ENCODE measurements at regions not wholly inside any gene's neighbourhood (a gene's known extent, or its start where the extent isn't known, plus 50 kb on each side); places are given as distances from the start of the nearest gene placed in this dataset.

- TF ChIP-seq ZBTB33 (IDR thresholded peaks at IDR 0.05) (no peak), NFIC (IDR thresholded peaks at IDR 0.05; ENCODE audit: low read depth, low read length) (no peak)
These were observed 1085.6 kb downstream of the KHDRBS2 start (continued) for GRCh38 chr6:61200444-61200843.

- H3K4me2 ChIP-seq (ENCODE audit: control insufficient read depth, insufficient read depth) = no peak overlapping the region
- H3K27ac ChIP-seq (ENCODE audit: control insufficient read depth, insufficient read depth) = no peak overlapping the region
- POLR2A ChIA-PET = no interaction called here
- CTCF ChIA-PET = no interaction called here
- in situ Hi-C loops (cut with MboI) (no loop called here), intact Hi-C loops (cut with micrococcal nuclease; ENCODE audit: unreplicated experiment) (no loop called here)
- no peaks in the 10 kb centered on the region for H3K27me3 ChIP-seq (replicated peaks in 1 of 2; ENCODE audit: control insufficient read depth in 2 of 2, insufficient read depth in 2 of 2, low read length in 1 of 2)
- FAIRE-seq (no peak), DNase-seq (ENCODE audit: low read depth, low spot score) (no peak), ATAC-seq (no peak)
- H3K9ac ChIP-seq (ENCODE audit: control insufficient read depth, insufficient read depth, low read length) = no peak overlapping the region
- H3K79me2 ChIP-seq (ENCODE audit: control insufficient read depth, insufficient read depth, low read length) = no peaks in the 10 kb centered on the region
- no peaks in the 10 kb centered on the region for H3K36me3 ChIP-seq (ENCODE audit: control insufficient read depth in 2 of 2, insufficient read depth in 2 of 2, low read length in 1 of 2)
- no peaks in the 10 kb centered on the region for H4K20me1 ChIP-seq (ENCODE audit: control insufficient read depth, insufficient read depth)
- WGBS (ENCODE audit: insufficient coverage, insufficient replicate concordance, low lambda C conversion rate, missing lambda C conversion rate) = 0% methylated on average over 3 of the region's 3 CpGs
- no peaks in the 10 kb centered on the region for H3K4me1 ChIP-seq (ENCODE audit: control insufficient read depth, insufficient read depth, low read length)
- RAD21 ChIA-PET (ENCODE audit: unreplicated experiment) = no interaction called here
- TF ChIP-seq NFYA (IDR thresholded peaks at IDR 0.05; ENCODE audit: borderline replicate concordance, low read depth, low read length) (no peak), MAX (IDR thresholded peaks at IDR 0.05; ENCODE audit: low read depth, low read length) (no peak), USF1 (IDR thresholded peaks at IDR 0.05; ENCODE audit: borderline replicate concordance, extremely low read length, insufficient read depth, low read depth, low read length) (no peak), TBL1XR1 (IDR thresholded peaks at IDR 0.05; ENCODE audit: low read depth, low read length) (no peak), ATF2 (IDR thresholded peaks at IDR 0.05; ENCODE audit: low read length) (no peak), MTA3 (IDR thresholded peaks at IDR 0.05; ENCODE audit: borderline replicate concordance, low read length) (no peak), ZBTB33 (IDR thresholded peaks at IDR 0.05) (no peak), CHD1 (IDR thresholded peaks at IDR 0.05; ENCODE audit: low read depth, low read length) (no peak), NRF1 (conservative IDR thresholded peaks at IDR 0.05; ENCODE audit: low read depth, low read length) (no peak), BMI1 (IDR thresholded peaks at IDR 0.05; ENCODE audit: borderline replicate concordance) (no peak), BCL3 (IDR thresholded peaks at IDR 0.05; ENCODE audit: borderline replicate concordance, insufficient read depth, low read depth, low read length, poor library complexity, severe bottlenecking) (no peak)
- no peak overlapping the region for H3K4me3 ChIP-seq
- no TSS peak for BruUV-seq (replicated peaks)
- no peaks in the 10 kb centered on the region for H3K9me3 ChIP-seq (replicated peaks; ENCODE audit: control insufficient read depth, insufficient read depth, low read length)
- SMC1A ChIA-PET (ENCODE audit: uncharacterized antibody, unreplicated experiment) = no interaction called here
- no peak overlapping the region for H2AFZ ChIP-seq (ENCODE audit: control insufficient read depth, low read depth, low read length)
These were observed 1092.3 kb downstream of the KHDRBS2 start for GRCh38 chr6:61193771-61194170.
